ENCODE measurements at regions not wholly inside any gene's neighbourhood (a gene's known extent, or its start where the extent isn't known, plus 50 kb on each side); places are given as distances from the start of the nearest gene placed in this dataset.

DNA sequence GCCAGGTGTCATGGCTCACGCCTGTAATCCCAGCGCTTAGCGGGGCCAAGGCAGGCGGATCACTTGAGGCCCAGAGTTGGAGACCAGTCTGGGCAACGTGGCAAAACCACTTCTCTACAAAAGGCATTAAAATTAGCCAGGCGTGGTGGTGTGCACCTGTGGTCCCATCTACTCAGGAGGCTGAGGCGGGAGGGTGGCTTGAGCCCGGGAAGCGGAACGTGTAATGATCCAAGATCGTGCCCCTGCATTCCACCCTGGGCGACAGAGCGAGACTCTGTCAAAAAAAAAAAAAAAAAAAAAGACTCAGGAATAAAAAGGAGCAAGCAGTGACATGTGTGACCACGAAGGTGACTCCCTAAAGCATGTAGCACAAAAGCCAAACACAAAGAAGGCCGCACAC, 50.1 kb upstream of the SALL3 start:
- no peak for DNase-seq (ENCODE audit: low spot score)
